GM12891 (cell line): ENCODE measurements at regions not wholly inside any gene's neighbourhood (a gene's known extent, or its start where the extent isn't known, plus 50 kb on each side); places are given as distances from the start of the nearest gene placed in this dataset.

ENCODE experiments used
- POLR2AphosphoS5 ChIP-seq: IDR thresholded peaks from 2 replicates; pipeline ENCODE4 v1.6.1; 2011; ENCODE audit warnings: low read depth, low read length, control low read depth
- POU2F2 ChIP-seq: IDR thresholded peaks from 2 replicates; pipeline ENCODE4 v1.6.1; 2011; ENCODE audit warnings: low read depth, mild to moderate bottlenecking, control low read depth, low read length, moderate library complexity
- TAF1 ChIP-seq: IDR thresholded peaks from 2 replicates; pipeline ENCODE4 v1.6.1; 2011; ENCODE audit warnings: low read depth, low read length, control low read depth

GRCh38 chr2:116820986-116821385 is 993.5 kb upstream of the DDX18 start:
- no peak for TF ChIP-seq TAF1
- TF ChIP-seq POU2F2, result no peak
- TF ChIP-seq POLR2AphosphoS5, result no peak
